Calu3 (cell line): ENCODE measurements at regions not wholly inside any gene's neighbourhood (a gene's known extent, or its start where the extent isn't known, plus 50 kb on each side); places are given as distances from the start of the nearest gene placed in this dataset.

Experiments used
- BruUV-seq: library from RNA; stranded (reverse); fragments of 400-500 nt; replicated peaks from 2 replicates; lab custom pipeline; 2021; lab: Mats Ljungman, UMichigan
- CTCF ChIA-PET: fragments of 300-600 bp; sonication (Branson Sonifier 250); formaldehyde crosslinking; loops from one replicate; lab custom pipeline; 2022; ENCODE audit warnings: antibody characterized with exemption; lab: Charles Lee
- DNase-seq: peaks from one replicate; pipeline ENCODE4 v3.0.0; 2022
- H3K27ac Mint-ChIP-seq: one replicate; pipeline ENCODE4 v1.8.0; 2022; ENCODE audit warnings: mixed read lengths; ENCODE audit not compliant: unreplicated experiment
- H3K27me3 Mint-ChIP-seq: one replicate; pipeline ENCODE4 v1.8.0; 2022; ENCODE audit warnings: mixed read lengths; ENCODE audit not compliant: unreplicated experiment
- H3K36me3 Mint-ChIP-seq: one replicate; pipeline ENCODE4 v1.8.0; 2022; ENCODE audit warnings: mild to moderate bottlenecking, moderate library complexity, mixed read lengths; ENCODE audit not compliant: insufficient read depth, unreplicated experiment
- H3K4me1 Mint-ChIP-seq: one replicate; pipeline ENCODE4 v1.8.0; 2022; ENCODE audit warnings: mild to moderate bottlenecking, low read depth, mixed read lengths; ENCODE audit not compliant: unreplicated experiment
- H3K4me3 Mint-ChIP-seq: one replicate; pipeline ENCODE4 v1.8.0; 2022; ENCODE audit warnings: mild to moderate bottlenecking, low read depth, moderate library complexity, mixed read lengths; ENCODE audit not compliant: unreplicated experiment
- H3K9me3 Mint-ChIP-seq: one replicate; pipeline ENCODE4 v1.8.0; 2022; ENCODE audit warnings: low read depth, mixed read lengths; ENCODE audit not compliant: unreplicated experiment
- intact Hi-C: fragments of 100-400 bp; cut with micrococcal nuclease; formaldehyde crosslinking; loops from one replicate; pipeline ENCODE4 v1.10.0; 2022; ENCODE audit not compliant: unreplicated experiment
- TF ChIP-seq, protein P1 (sequence below): fragments of 200-600 bp; IDR thresholded peaks from one replicate; pipeline ENCODE4 v1.8.0; 2022; ENCODE audit warnings: antibody characterized with exemption; ENCODE audit not compliant: unreplicated experiment

DNA sequence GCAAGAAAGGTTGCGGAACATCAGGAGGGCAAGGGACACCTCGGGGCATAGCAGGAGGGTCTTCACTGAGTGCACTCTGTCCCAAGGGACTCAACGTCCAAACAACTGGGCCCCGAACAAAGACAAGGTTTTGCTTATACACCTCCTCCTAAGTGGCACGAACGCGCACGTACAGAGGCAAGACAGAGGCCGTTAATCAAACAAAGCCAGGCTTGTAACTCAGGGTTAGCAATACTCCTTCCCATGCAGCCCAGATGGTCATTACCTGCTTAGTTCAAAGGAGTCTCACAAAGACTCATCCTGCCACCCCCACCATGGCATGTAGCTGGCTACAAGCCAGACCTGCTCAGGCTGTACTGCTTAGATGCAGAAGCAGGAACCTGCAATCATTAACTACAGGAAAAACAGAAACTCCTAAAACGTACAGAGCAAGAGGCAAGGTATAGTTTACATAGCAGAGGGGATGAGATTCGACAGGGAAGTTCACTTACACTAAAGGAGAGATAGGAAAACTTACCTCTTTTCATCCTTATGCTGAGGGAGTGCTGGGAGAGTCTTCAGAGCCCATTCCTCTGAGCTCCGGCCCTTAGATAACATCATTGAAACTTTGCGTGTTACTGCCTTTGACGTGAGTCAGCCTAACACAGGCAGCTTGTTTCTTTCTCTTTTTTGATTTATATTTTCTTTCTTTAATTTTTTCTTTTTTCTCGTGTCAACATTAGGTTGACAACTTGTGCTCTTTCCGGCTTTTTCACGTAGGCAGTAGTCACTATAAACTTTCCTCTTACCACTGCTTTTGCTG is 1319.1 kb downstream of the TMEM121 start:
- Mint-ChIP-seq H3K27ac (peak overlapping the region; percentile 97), H3K36me3 (peaks cover 50% of the 10 kb centered on the region), H3K4me3 (peak overlapping the region; percentile 94), H3K9me3 (no peaks in the 10 kb centered on the region), H3K27me3 (no peaks in the 10 kb centered on the region), H3K4me1 (peaks cover 46% of the 10 kb centered on the region)
- TF ChIP-seq, protein P1, sequence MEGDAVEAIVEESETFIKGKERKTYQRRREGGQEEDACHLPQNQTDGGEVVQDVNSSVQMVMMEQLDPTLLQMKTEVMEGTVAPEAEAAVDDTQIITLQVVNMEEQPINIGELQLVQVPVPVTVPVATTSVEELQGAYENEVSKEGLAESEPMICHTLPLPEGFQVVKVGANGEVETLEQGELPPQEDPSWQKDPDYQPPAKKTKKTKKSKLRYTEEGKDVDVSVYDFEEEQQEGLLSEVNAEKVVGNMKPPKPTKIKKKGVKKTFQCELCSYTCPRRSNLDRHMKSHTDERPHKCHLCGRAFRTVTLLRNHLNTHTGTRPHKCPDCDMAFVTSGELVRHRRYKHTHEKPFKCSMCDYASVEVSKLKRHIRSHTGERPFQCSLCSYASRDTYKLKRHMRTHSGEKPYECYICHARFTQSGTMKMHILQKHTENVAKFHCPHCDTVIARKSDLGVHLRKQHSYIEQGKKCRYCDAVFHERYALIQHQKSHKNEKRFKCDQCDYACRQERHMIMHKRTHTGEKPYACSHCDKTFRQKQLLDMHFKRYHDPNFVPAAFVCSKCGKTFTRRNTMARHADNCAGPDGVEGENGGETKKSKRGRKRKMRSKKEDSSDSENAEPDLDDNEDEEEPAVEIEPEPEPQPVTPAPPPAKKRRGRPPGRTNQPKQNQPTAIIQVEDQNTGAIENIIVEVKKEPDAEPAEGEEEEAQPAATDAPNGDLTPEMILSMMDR, result no peak
- peak; percentile 92 for DNase-seq
- CTCF ChIA-PET, result interaction anchor here (0.8 to 9.7 kb wide), 2 partner anchors 15 to 28 kb away, joined by 8 to 119 read pairs; no protein-coding TSS in a partner anchor
- no TSS peak for BruUV-seq
- intact Hi-C loops, result loop anchor here (1.0 kb wide), 1 partner anchor 27 kb away; no protein-coding TSS in a partner anchor

DNA sequence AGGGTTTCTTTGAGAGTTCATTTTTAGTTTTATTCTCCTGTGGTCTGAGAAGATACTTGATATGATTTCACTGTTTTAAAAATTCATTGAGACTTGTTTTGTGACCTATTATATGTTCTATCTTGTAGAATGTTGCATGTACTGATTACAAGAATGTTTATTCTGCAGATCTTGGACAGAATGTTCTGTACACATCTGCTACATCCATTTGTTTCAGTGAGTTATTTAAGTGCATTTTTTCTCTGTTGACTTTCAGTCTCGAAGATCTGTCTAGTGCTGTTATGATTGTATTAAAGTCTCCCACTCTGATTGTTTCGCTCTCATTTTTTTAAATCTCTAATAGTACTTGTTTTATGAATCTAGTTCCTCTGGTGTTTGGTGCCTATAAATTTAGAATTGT is 1319.8 kb downstream of the TMEM121 start:
- peak overlapping the region; percentile 97 for H3K27ac Mint-ChIP-seq
- TF ChIP-seq, protein P1, result no peak

DNA sequence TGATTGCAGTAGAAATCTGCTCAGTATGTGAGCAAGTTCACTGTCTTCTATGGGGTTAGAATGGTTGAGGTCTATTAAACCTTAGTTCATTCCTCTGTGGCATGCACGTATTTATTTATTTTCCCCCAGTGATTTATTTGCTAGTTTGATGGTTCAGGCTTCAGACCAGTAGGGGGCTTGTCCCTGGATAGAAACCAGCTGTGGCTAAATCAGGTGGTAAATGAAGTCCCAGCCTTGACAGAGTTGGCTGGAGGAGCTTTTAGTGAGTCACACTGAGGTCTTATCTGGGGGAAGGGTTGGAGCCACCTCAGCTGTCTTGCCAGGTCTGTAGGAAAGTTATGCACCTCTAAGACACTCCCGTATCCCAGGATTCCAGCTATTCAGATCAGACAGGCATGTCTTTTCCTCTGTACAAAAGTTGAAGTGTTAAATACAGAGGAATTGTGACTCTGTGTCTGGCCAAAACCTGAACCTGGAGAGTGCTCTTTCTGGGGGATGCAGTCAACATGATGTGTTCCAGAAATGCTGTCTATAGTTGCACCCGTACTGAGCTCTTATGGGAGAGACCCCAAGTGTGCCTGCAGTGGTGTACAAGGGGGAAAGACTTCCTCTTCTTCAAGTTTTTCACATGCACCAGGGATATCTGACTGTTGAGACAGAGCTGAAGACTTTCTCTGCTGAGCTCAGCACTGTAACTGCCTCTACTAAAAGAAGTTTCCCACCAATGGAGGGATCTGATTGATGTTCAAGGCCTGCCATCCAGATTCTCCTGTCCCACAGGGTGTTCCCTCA is 1322.1 kb downstream of the TMEM121 start:
- TF ChIP-seq, protein P1, result peak; percentile 38
- intact Hi-C loops, result no loop called here
- peak; percentile 68 for DNase-seq
- CTCF ChIA-PET, result interaction anchor here (0.5 to 9.7 kb wide), 5 partner anchors 18 to 230 kb away, joined by 3 to 119 read pairs (median 4); no protein-coding TSS in a partner anchor
- Mint-ChIP-seq H3K4me3 (peak overlapping the region; percentile 94), H3K4me1 (peaks cover 27% of the 10 kb centered on the region), H3K27ac (peak overlapping the region; percentile 97), H3K36me3 (peaks cover 44% of the 10 kb centered on the region), H3K9me3 (peaks cover 3% of the 10 kb centered on the region), H3K27me3 (no peaks in the 10 kb centered on the region)
- BruUV-seq, result no TSS peak

More for the DNA sequence above, 1319.8 kb downstream of the TMEM121 start:
- H3K36me3 Mint-ChIP-seq, result peaks cover 50% of the 10 kb centered on the region
- peak overlapping the region; percentile 94 for H3K4me3 Mint-ChIP-seq
- TSS peak; percentile 50 for BruUV-seq
- intact Hi-C loops, result no loop called here
- H3K9me3 Mint-ChIP-seq, result no peaks in the 10 kb centered on the region
- CTCF ChIA-PET, result interaction anchor here (0.8 to 9.7 kb wide), 2 partner anchors 16 to 27 kb away, joined by 8 to 119 read pairs; no protein-coding TSS in a partner anchor
- H3K4me1 Mint-ChIP-seq, result peaks cover 44% of the 10 kb centered on the region
- no peaks in the 10 kb centered on the region for H3K27me3 Mint-ChIP-seq
- no peak for DNase-seq
